ENCODE measurements at regions not wholly inside any gene's neighbourhood (a gene's known extent, or its start where the extent isn't known, plus 50 kb on each side); places are given as distances from the start of the nearest gene placed in this dataset.

- TF ChIP-seq POLR2A (IDR thresholded peaks at IDR 0.05; ENCODE audit: low read depth, low read length) (no peak), TAF1 (IDR thresholded peaks at IDR 0.05; ENCODE audit: borderline replicate concordance, low read depth, low read length) (no peak), POLR2AphosphoS5 (IDR thresholded peaks at IDR 0.05; ENCODE audit: low read depth, low read length) (no peak)
Observed at GRCh38 chr4:120277391-120277790, 210.7 kb upstream of the MAD2L1 start.

All from GM12892 (cell line).